WTC11 (cell line): ENCODE measurements at regions not wholly inside any gene's neighbourhood (a gene's known extent, or its start where the extent isn't known, plus 50 kb on each side); places are given as distances from the start of the nearest gene placed in this dataset.

Experiments
- ATAC-seq: fragments of 200-7000 bp; cut with Tn5 transposase; 2 replicates; pipeline ENCODE4 v1.10.0; 2021; ENCODE audit warnings: mild to moderate bottlenecking, moderate library complexity
- CTCF ChIA-PET: fragments of 300-600 bp; sonication (Branson Sonifier 250); formaldehyde crosslinking; loops from one replicate; lab custom pipeline; 2021; ENCODE audit warnings: antibody characterized with exemption; lab: Charles Lee
- POLR2A ChIA-PET: fragments of 350-600 bp; sonication (Branson Sonifier 250); formaldehyde crosslinking; loops from one replicate; lab custom pipeline; 2021; ENCODE audit warnings: antibody characterized with exemption; lab: Charles Lee
- DNase-seq: peaks from one replicate; pipeline ENCODE4 v3.0.0; 2021; ENCODE audit warnings: low spot score
- H3K27ac Mint-ChIP-seq: 2 replicates; pipeline ENCODE4 v1.8.0; 2021; ENCODE audit warnings: mixed read lengths
- H3K27me3 Mint-ChIP-seq: 2 replicates; pipeline ENCODE4 v1.8.0; 2021; ENCODE audit warnings: low read depth, mild to moderate bottlenecking, moderate library complexity, mixed read lengths
- H3K36me3 Mint-ChIP-seq: 2 replicates; pipeline ENCODE4 v1.8.0; 2021; ENCODE audit warnings: mixed read lengths
- H3K4me1 Mint-ChIP-seq: 2 replicates; pipeline ENCODE4 v1.8.0; 2022; ENCODE audit warnings: mixed read lengths
- H3K4me3 Mint-ChIP-seq: 2 replicates; pipeline ENCODE4 v1.8.0; 2021; ENCODE audit warnings: mild to moderate bottlenecking, moderate library complexity, mixed read lengths
- H3K9me3 Mint-ChIP-seq: 2 replicates; pipeline ENCODE4 v1.8.0; 2021; ENCODE audit warnings: mixed read lengths
- AFF4 ChIP-seq: sonication (generic); formaldehyde crosslinking; IDR thresholded peaks from 2 replicates; pipeline ENCODE4 v1.8.1; 2023; ENCODE audit warnings: mild to moderate bottlenecking, missing genetic modification reagents, borderline replicate concordance
- ESRRA ChIP-seq: sonication (generic); formaldehyde crosslinking; IDR thresholded peaks from 2 replicates; pipeline ENCODE4 v1.8.1; 2022; ENCODE audit warnings: mild to moderate bottlenecking, missing genetic modification reagents, borderline replicate concordance
- FOXK1 ChIP-seq: sonication (generic); formaldehyde crosslinking; IDR thresholded peaks from 2 replicates; pipeline ENCODE4 v1.8.0; 2022; ENCODE audit warnings: mild to moderate bottlenecking, moderate library complexity, missing genetic modification reagents
- GRHL2 ChIP-seq: fragments of 250-450 bp; sonication (Bioruptor Pico); IDR thresholded peaks from 2 replicates; pipeline ENCODE4 v1.8.0; 2022; ENCODE audit warnings: mild to moderate bottlenecking, moderate library complexity; ENCODE audit not compliant: insufficient replicate concordance, severe bottlenecking
- HMGA2 ChIP-seq: fragments of 250-450 bp; sonication (Bioruptor Pico); IDR thresholded peaks from 2 replicates; pipeline ENCODE4 v1.4.0; 2021; ENCODE audit warnings: mild to moderate bottlenecking, moderate library complexity
- MYBL2 ChIP-seq: sonication (generic); formaldehyde crosslinking; IDR thresholded peaks from 2 replicates; pipeline ENCODE4 v1.8.1; 2023; ENCODE audit warnings: mild to moderate bottlenecking, moderate library complexity, missing genetic modification reagents
- NR2C2 ChIP-seq: sonication (generic); formaldehyde crosslinking; IDR thresholded peaks from 2 replicates; pipeline ENCODE4 v1.8.0; 2022; ENCODE audit warnings: mild to moderate bottlenecking, missing genetic modification reagents
- SMAD3 ChIP-seq: sonication (generic); formaldehyde crosslinking; IDR thresholded peaks from 2 replicates; pipeline ENCODE4 v1.8.0; 2022; ENCODE audit warnings: missing genetic modification reagents, mild to moderate bottlenecking, borderline replicate concordance
- SP1 ChIP-seq: sonication (generic); formaldehyde crosslinking; conservative IDR thresholded peaks from 2 replicates; pipeline ENCODE4 v1.8.1; 2022; ENCODE audit warnings: missing genetic modification reagents
- ZBTB21 ChIP-seq: sonication (generic); formaldehyde crosslinking; IDR thresholded peaks from 2 replicates; pipeline ENCODE4 v1.8.1; 2023; ENCODE audit warnings: mild to moderate bottlenecking, missing genetic modification reagents, borderline replicate concordance
- ZNF232 ChIP-seq: sonication (generic); formaldehyde crosslinking; IDR thresholded peaks from 2 replicates; pipeline ENCODE4 v1.8.0; 2022; ENCODE audit warnings: mild to moderate bottlenecking, missing genetic modification reagents
- ZNF423 ChIP-seq: fragments of 250-450 bp; sonication (Bioruptor Pico); IDR thresholded peaks from 2 replicates; pipeline ENCODE4 v2.1.2; 2022; ENCODE audit warnings: mild to moderate bottlenecking, moderate library complexity
- ZNF671 ChIP-seq: fragments of 250-450 bp; sonication (Bioruptor Pico); IDR thresholded peaks from 2 replicates; pipeline ENCODE4 v1.8.0; 2021; ENCODE audit warnings: mild to moderate bottlenecking
- TF ChIP-seq, protein P1 (sequence below): sonication (generic); formaldehyde crosslinking; IDR thresholded peaks from 2 replicates; pipeline ENCODE4 v1.8.0; 2022; ENCODE audit warnings: mild to moderate bottlenecking, missing genetic modification reagents
- TF ChIP-seq, protein P2 (sequence below): sonication (generic); formaldehyde crosslinking; IDR thresholded peaks from 2 replicates; pipeline ENCODE4 v1.8.0; 2023; ENCODE audit warnings: missing genetic modification reagents, mild to moderate bottlenecking, borderline replicate concordance
- TF ChIP-seq, protein P3 (sequence below): sonication (generic); formaldehyde crosslinking; IDR thresholded peaks from 2 replicates; pipeline ENCODE4 v1.8.1; 2023; ENCODE audit warnings: mild to moderate bottlenecking, missing genetic modification reagents

DNA sequence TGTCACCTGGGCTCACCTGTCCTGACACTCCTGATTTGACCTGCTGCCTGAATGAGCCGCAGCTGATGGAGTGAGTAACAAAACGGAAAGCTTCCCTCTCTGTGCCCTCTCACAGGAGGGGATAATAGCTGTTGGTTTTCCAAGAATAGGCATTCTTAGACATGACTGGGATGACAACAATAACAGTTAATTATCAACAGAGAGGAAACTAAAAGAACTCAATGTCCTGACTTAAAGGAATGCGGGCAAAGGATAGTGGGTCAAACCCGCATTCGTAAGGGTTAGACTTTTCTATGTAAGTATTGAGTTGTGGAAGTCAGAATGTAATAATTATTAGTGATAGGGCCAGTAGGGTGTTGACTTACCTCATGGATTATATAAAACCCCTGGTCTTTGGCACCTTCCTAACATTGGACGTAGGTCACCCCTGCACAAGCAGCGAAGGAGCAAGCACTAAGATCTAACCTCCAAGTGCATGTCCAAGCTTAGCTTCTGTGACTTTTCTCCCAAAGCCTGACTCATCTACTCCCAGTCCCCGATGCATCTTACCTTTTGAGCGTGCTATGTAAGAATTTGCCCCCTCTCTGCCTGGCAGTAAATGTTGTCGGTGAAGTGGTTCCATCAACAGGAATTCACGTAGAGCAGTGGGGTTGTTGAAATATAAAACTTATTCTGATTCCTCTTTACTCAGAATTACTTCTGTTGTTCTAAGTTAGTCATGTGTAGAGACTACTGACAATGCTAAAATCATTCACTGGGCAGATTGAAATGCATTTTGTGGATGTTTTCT, 442.3 kb downstream of the FGF9 start:
- Mint-ChIP-seq H3K36me3 (no peaks in the 10 kb centered on the region), H3K4me3 (no peak overlapping the region), H3K4me1 (peaks cover 16% of the 10 kb centered on the region), H3K27ac (no peak overlapping the region), H3K27me3 (no peaks in the 10 kb centered on the region), H3K9me3 (no peaks in the 10 kb centered on the region)
- TF ChIP-seq ZNF671 (CRISPR knock-in tag) (no peak), MYBL2 (CRISPR knock-in tag) (no peak), AFF4 (CRISPR knock-in tag) (no peak), SMAD3 (CRISPR knock-in tag) (no peak), ZNF232 (CRISPR knock-in tag) (no peak), HMGA2 (no peak), GRHL2 (CRISPR knock-in tag) (no peak), ESRRA (CRISPR knock-in tag) (no peak), ZBTB21 (no peak), NR2C2 (no peak), FOXK1 (CRISPR knock-in tag) (no peak)
- TF ChIP-seq, protein P1, sequence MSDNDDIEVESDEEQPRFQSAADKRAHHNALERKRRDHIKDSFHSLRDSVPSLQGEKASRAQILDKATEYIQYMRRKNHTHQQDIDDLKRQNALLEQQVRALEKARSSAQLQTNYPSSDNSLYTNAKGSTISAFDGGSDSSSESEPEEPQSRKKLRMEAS (CRISPR knock-in tag): no peak
- DNase-seq (no peak), ATAC-seq (no peak)
- POLR2A ChIA-PET: no interaction called here
- CTCF ChIA-PET: interaction anchor here (1.0 kb wide), 1 partner anchor 200 kb away, joined by 3 read pairs; no protein-coding TSS in a partner anchor

- Mint-ChIP-seq H3K36me3 (no peaks in the 10 kb centered on the region), H3K27ac (no peak overlapping the region), H3K9me3 (no peaks in the 10 kb centered on the region), H3K27me3 (no peaks in the 10 kb centered on the region), H3K4me1 (peaks cover 24% of the 10 kb centered on the region), H3K4me3 (no peak overlapping the region)
- DNase-seq (no peak), ATAC-seq (no peak)
- TF ChIP-seq ZNF671 (CRISPR knock-in tag): no peak
- no peak for TF ChIP-seq ZNF423 (CRISPR knock-in tag)
- TF ChIP-seq, protein P2, sequence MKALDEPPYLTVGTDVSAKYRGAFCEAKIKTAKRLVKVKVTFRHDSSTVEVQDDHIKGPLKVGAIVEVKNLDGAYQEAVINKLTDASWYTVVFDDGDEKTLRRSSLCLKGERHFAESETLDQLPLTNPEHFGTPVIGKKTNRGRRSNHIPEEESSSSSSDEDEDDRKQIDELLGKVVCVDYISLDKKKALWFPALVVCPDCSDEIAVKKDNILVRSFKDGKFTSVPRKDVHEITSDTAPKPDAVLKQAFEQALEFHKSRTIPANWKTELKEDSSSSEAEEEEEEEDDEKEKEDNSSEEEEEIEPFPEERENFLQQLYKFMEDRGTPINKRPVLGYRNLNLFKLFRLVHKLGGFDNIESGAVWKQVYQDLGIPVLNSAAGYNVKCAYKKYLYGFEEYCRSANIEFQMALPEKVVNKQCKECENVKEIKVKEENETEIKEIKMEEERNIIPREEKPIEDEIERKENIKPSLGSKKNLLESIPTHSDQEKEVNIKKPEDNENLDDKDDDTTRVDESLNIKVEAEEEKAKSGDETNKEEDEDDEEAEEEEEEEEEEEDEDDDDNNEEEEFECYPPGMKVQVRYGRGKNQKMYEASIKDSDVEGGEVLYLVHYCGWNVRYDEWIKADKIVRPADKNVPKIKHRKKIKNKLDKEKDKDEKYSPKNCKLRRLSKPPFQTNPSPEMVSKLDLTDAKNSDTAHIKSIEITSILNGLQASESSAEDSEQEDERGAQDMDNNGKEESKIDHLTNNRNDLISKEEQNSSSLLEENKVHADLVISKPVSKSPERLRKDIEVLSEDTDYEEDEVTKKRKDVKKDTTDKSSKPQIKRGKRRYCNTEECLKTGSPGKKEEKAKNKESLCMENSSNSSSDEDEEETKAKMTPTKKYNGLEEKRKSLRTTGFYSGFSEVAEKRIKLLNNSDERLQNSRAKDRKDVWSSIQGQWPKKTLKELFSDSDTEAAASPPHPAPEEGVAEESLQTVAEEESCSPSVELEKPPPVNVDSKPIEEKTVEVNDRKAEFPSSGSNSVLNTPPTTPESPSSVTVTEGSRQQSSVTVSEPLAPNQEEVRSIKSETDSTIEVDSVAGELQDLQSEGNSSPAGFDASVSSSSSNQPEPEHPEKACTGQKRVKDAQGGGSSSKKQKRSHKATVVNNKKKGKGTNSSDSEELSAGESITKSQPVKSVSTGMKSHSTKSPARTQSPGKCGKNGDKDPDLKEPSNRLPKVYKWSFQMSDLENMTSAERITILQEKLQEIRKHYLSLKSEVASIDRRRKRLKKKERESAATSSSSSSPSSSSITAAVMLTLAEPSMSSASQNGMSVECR (CRISPR knock-in tag): no peak
- TF ChIP-seq SP1 (CRISPR knock-in tag): no peak
- TF ChIP-seq, protein P3, sequence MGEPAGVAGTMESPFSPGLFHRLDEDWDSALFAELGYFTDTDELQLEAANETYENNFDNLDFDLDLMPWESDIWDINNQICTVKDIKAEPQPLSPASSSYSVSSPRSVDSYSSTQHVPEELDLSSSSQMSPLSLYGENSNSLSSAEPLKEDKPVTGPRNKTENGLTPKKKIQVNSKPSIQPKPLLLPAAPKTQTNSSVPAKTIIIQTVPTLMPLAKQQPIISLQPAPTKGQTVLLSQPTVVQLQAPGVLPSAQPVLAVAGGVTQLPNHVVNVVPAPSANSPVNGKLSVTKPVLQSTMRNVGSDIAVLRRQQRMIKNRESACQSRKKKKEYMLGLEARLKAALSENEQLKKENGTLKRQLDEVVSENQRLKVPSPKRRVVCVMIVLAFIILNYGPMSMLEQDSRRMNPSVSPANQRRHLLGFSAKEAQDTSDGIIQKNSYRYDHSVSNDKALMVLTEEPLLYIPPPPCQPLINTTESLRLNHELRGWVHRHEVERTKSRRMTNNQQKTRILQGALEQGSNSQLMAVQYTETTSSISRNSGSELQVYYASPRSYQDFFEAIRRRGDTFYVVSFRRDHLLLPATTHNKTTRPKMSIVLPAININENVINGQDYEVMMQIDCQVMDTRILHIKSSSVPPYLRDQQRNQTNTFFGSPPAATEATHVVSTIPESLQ (CRISPR knock-in tag): no peak
- ChIA-PET CTCF (no interaction called here), POLR2A (no interaction called here)
Observed at GRCh38 chr13:22114630-22115311, 443.9 kb downstream of the FGF9 start.
